Astrocyte (in vitro differentiated cells and primary cell): ENCODE measurements at regions not wholly inside any gene's neighbourhood (a gene's known extent, or its start where the extent isn't known, plus 50 kb on each side); places are given as distances from the start of the nearest gene placed in this dataset.

Source experiments
- DNase-seq: peaks from one replicate; pipeline ENCODE4 v3.0.0-alpha.2; 2010; ENCODE audit warnings: low read depth
- FAIRE-seq: peaks from 2 replicates; lab custom pipeline; 2011; peaks lifted over from hg19 to GRCh38; lab: Jason Lieb, UNC
- H2AFZ ChIP-seq: 2 replicates; pipeline ENCODE4 v1.6.0; 2012; ENCODE audit warnings: low read depth, low read length, inconsistent platforms
- H3K27ac ChIP-seq: 2 replicates; pipeline ENCODE4 v1.5.1; 2011; ENCODE audit warnings: low read depth, low read length, inconsistent platforms
- H3K27me3 ChIP-seq: 2 replicates; pipeline ENCODE4 v1.6.0; 2011; ENCODE audit warnings: low read length, inconsistent platforms; ENCODE audit not compliant: insufficient read depth
- H3K36me3 ChIP-seq: 2 replicates; pipeline ENCODE4 v1.5.1; 2011; ENCODE audit warnings: low read length, inconsistent platforms; ENCODE audit not compliant: insufficient read depth
- H3K4me1 ChIP-seq: 2 replicates; pipeline ENCODE4 v1.5.1; 2011; ENCODE audit warnings: low read length, inconsistent platforms; ENCODE audit not compliant: insufficient read depth
- H3K4me2 ChIP-seq: 2 replicates; pipeline ENCODE4 v1.6.0; 2012; ENCODE audit warnings: low read length, inconsistent platforms
- H3K4me3 ChIP-seq: 2 replicates; pipeline ENCODE4 v1.5.1; 2011; ENCODE audit warnings: low read depth, mild to moderate bottlenecking, low read length, inconsistent platforms; ENCODE audit not compliant: insufficient read depth
- H3K79me2 ChIP-seq: 2 replicates; pipeline ENCODE4 v1.6.0; 2012; ENCODE audit warnings: mild to moderate bottlenecking, low read length, inconsistent platforms; ENCODE audit not compliant: insufficient read depth
- H3K9ac ChIP-seq: 2 replicates; pipeline ENCODE4 v1.6.0; 2012; ENCODE audit warnings: mild to moderate bottlenecking, low read length, inconsistent platforms
- H3K9me3 ChIP-seq: 2 replicates; pipeline ENCODE4 v1.5.1; 2012; ENCODE audit warnings: low read depth, mild to moderate bottlenecking, low read length, inconsistent platforms; ENCODE audit not compliant: insufficient read depth
- H4K20me1 ChIP-seq: 2 replicates; pipeline ENCODE4 v1.6.0; 2012; ENCODE audit warnings: low read length, inconsistent platforms; ENCODE audit not compliant: insufficient read depth
- H3K27ac Mint-ChIP-seq: one replicate; pipeline ENCODE4 v1.8.0; 2021; ENCODE audit warnings: mild to moderate bottlenecking, mixed read lengths; ENCODE audit not compliant: unreplicated experiment
- H3K27me3 Mint-ChIP-seq: one replicate; pipeline ENCODE4 v1.8.0; 2021; ENCODE audit warnings: low read depth, mixed read lengths; ENCODE audit not compliant: unreplicated experiment
- H3K36me3 Mint-ChIP-seq: one replicate; pipeline ENCODE4 v1.8.0; 2021; ENCODE audit warnings: low read depth, mixed read lengths; ENCODE audit not compliant: unreplicated experiment
- H3K4me1 Mint-ChIP-seq: one replicate; pipeline ENCODE4 v1.8.0; 2021; ENCODE audit warnings: low read depth, mixed read lengths; ENCODE audit not compliant: unreplicated experiment
- H3K4me3 Mint-ChIP-seq: one replicate; pipeline ENCODE4 v1.8.0; 2021; ENCODE audit warnings: mild to moderate bottlenecking, moderate library complexity, mixed read lengths; ENCODE audit not compliant: unreplicated experiment
- H3K9me3 Mint-ChIP-seq: one replicate; pipeline ENCODE4 v1.8.0; 2021; ENCODE audit warnings: mild to moderate bottlenecking, mixed read lengths; ENCODE audit not compliant: unreplicated experiment
- EZH2 ChIP-seq: IDR thresholded peaks from 2 replicates; pipeline ENCODE4 v1.6.1; 2012; ENCODE audit warnings: mild to moderate bottlenecking, low read length, inconsistent platforms; ENCODE audit not compliant: insufficient read depth
- TF ChIP-seq, protein P1 (sequence below): IDR thresholded peaks from 2 replicates; pipeline ENCODE4 v1.5.1; 2011; ENCODE audit warnings: low read depth, mild to moderate bottlenecking, inconsistent platforms, low read length, moderate library complexity; ENCODE audit not compliant: insufficient read depth

DNA sequence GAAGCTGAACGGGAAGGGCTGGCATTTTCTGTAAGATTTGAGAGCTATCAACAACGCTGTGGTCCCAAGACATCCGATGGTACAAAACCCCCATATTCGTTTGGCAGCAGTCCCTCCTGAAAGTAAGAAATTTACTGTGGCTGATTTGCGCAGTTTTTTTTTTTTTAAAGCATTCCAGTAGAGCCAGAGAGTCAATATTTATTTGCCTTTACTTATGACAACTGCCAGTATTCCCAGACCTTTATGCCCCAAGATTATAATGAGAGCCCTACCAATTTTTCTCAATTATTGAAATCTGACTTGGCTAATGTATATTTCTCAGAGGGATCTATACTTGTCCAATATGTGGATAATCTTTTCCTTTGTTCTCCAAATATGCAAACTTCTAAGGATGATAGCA, 157.5 kb upstream of the SPIN4 start:
- Mint-ChIP-seq H3K27me3 (no peaks in the 10 kb centered on the region), H3K36me3 (no peaks in the 10 kb centered on the region), H3K4me3 (no peak overlapping the region), H3K9me3 (no peaks in the 10 kb centered on the region), H3K4me1 (peaks cover 10% of the 10 kb centered on the region), H3K27ac (no peak overlapping the region)
- no peak overlapping the region for H3K4me2 ChIP-seq
- H3K9me3 ChIP-seq = no peaks in the 10 kb centered on the region
- H3K9ac ChIP-seq = no peak overlapping the region
- FAIRE-seq (no peak), DNase-seq (no peak)
- H3K4me3 ChIP-seq = no peak overlapping the region
- TF ChIP-seq, protein P1, sequence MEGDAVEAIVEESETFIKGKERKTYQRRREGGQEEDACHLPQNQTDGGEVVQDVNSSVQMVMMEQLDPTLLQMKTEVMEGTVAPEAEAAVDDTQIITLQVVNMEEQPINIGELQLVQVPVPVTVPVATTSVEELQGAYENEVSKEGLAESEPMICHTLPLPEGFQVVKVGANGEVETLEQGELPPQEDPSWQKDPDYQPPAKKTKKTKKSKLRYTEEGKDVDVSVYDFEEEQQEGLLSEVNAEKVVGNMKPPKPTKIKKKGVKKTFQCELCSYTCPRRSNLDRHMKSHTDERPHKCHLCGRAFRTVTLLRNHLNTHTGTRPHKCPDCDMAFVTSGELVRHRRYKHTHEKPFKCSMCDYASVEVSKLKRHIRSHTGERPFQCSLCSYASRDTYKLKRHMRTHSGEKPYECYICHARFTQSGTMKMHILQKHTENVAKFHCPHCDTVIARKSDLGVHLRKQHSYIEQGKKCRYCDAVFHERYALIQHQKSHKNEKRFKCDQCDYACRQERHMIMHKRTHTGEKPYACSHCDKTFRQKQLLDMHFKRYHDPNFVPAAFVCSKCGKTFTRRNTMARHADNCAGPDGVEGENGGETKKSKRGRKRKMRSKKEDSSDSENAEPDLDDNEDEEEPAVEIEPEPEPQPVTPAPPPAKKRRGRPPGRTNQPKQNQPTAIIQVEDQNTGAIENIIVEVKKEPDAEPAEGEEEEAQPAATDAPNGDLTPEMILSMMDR = no peak
- no peak for TF ChIP-seq EZH2
- peaks cover 5% of the 10 kb centered on the region for H4K20me1 ChIP-seq
- no peaks in the 10 kb centered on the region for H3K36me3 ChIP-seq
- no peaks in the 10 kb centered on the region for H3K27me3 ChIP-seq
- no peaks in the 10 kb centered on the region for H3K79me2 ChIP-seq
- peaks cover under 1% of the 10 kb centered on the region for H3K4me1 ChIP-seq
- H3K27ac ChIP-seq = no peak overlapping the region
- H2AFZ ChIP-seq = no peak overlapping the region

- Mint-ChIP-seq H3K36me3 (no peaks in the 10 kb centered on the region), H3K9me3 (no peaks in the 10 kb centered on the region), H3K4me1 (peaks cover 10% of the 10 kb centered on the region), H3K4me3 (no peak overlapping the region), H3K27ac (no peak overlapping the region), H3K27me3 (no peaks in the 10 kb centered on the region)
- Histone ChIP-seq H3K36me3 (no peaks in the 10 kb centered on the region), H3K4me3 (no peak overlapping the region), H4K20me1 (peaks cover 5% of the 10 kb centered on the region), H2AFZ (no peak overlapping the region), H3K27me3 (no peaks in the 10 kb centered on the region), H3K4me2 (no peak overlapping the region), H3K27ac (no peak overlapping the region), H3K9me3 (no peaks in the 10 kb centered on the region), H3K79me2 (no peaks in the 10 kb centered on the region), H3K9ac (no peak overlapping the region), H3K4me1 (no peaks in the 10 kb centered on the region)
- peak; percentile 99 for FAIRE-seq
- TF ChIP-seq, protein P1 = peak; percentile 25
- no peak for TF ChIP-seq EZH2
- DNase-seq = peak; percentile 18
Measured at GRCh38 chrX:63506320-63506719, 155.2 kb upstream of the SPIN4 start.

DNA sequence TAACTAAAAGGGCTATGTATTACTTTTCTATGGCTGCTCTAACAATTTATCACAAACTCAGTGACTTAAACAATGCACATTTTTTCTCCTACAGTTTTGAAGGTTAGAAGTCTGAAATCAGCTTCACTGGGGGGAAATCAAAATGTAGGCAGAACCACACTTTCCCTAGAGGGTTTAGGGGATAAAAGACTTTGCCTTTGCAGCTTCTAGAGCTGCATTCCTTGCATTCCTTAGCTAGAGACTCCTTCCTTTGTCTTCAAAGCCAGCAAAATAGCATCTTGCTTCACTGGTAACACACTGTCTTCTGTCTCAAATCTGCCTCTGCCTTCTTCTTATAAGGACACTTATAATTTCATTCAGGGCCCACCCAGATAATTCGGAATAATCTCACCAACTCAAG, 152.4 kb upstream of the SPIN4 start:
- H3K4me3 Mint-ChIP-seq = peak overlapping the region; percentile 23
- DNase-seq (peak; percentile 33), FAIRE-seq (peak; percentile 100)
- TF ChIP-seq EZH2 = no peak
- TF ChIP-seq, protein P1 = no peak
- no peaks in the 10 kb centered on the region for H3K27me3 Mint-ChIP-seq
- Histone ChIP-seq H4K20me1 (peaks cover 5% of the 10 kb centered on the region), H2AFZ (no peak overlapping the region), H3K9ac (peak overlapping the region; percentile 27), H3K36me3 (no peaks in the 10 kb centered on the region), H3K27ac (no peak overlapping the region), H3K4me3 (no peak overlapping the region), H3K9me3 (no peaks in the 10 kb centered on the region), H3K27me3 (no peaks in the 10 kb centered on the region), H3K4me1 (no peaks in the 10 kb centered on the region), H3K4me2 (peak overlapping the region; percentile 65), H3K79me2 (no peaks in the 10 kb centered on the region)
- H3K9me3 Mint-ChIP-seq = no peaks in the 10 kb centered on the region
- peaks cover 10% of the 10 kb centered on the region for H3K4me1 Mint-ChIP-seq
- peak overlapping the region; percentile 75 for H3K27ac Mint-ChIP-seq
- H3K36me3 Mint-ChIP-seq = no peaks in the 10 kb centered on the region
